PC-9 (cell line): ENCODE measurements at regions not wholly inside any gene's neighbourhood (a gene's known extent, or its start where the extent isn't known, plus 50 kb on each side); places are given as distances from the start of the nearest gene placed in this dataset.

Source experiments
- BruUV-seq: library from RNA; stranded (reverse); fragments of 400-500 nt; replicated peaks from 2 replicates; lab custom pipeline; 2021; lab: Mats Ljungman, UMichigan
- CTCF ChIA-PET: fragments of 300-600 bp; sonication (Branson Sonifier 250); formaldehyde crosslinking; loops from one replicate; lab custom pipeline; 2022; ENCODE audit warnings: antibody characterized with exemption; lab: Charles Lee
- POLR2A ChIA-PET: fragments of 300-600 bp; sonication (Branson Sonifier 250); formaldehyde crosslinking; loops from one replicate; lab custom pipeline; 2022; ENCODE audit warnings: antibody characterized with exemption; ENCODE audit not compliant: unreplicated experiment; lab: Charles Lee
- DNase-seq, 2 experiments: peaks; one replicate each; pipeline versions ENCODE4 v3.0.0 to v3.0.0-alpha.2; 2015 to 2022; ENCODE audit warnings: mixed read lengths in 1 of 2
- H2AFZ ChIP-seq: fragments of 200-600 bp; sonication (generic); 2 replicates; pipeline ENCODE4 v1.8.1; 2017; ENCODE audit warnings: antibody characterized with exemption
- H3F3A ChIP-seq: fragments of 200-600 bp; sonication (generic); 2 replicates; pipeline ENCODE4 v1.8.1; 2017; ENCODE audit warnings: antibody characterized with exemption, mild to moderate bottlenecking, low read depth; ENCODE audit not compliant: insufficient read depth
- H3K27ac ChIP-seq: fragments of 200-600 bp; sonication (generic); 2 replicates; pipeline ENCODE4 v1.6.1; 2016; ENCODE audit warnings: mixed run types
- H3K27me3 ChIP-seq: fragments of 200-600 bp; sonication (generic); 2 replicates; pipeline ENCODE4 v1.6.1; 2016; ENCODE audit warnings: low read depth, mixed run types; ENCODE audit not compliant: insufficient read depth
- H3K36me3 ChIP-seq: fragments of 200-600 bp; sonication (generic); 2 replicates; pipeline ENCODE4 v1.6.1; 2016; ENCODE audit warnings: low read depth, mixed run types
- H3K4me1 ChIP-seq: fragments of 200-600 bp; sonication (generic); replicated peaks from 2 replicates; pipeline ENCODE4 v1.6.1; 2016; ENCODE audit warnings: mixed run types; ENCODE audit not compliant: insufficient read depth
- H3K4me2 ChIP-seq: fragments of 200-600 bp; sonication (generic); 2 replicates; pipeline ENCODE4 v1.6.1; 2017; ENCODE audit warnings: mixed run types
- H3K4me3 ChIP-seq: fragments of 200-600 bp; sonication (generic); 2 replicates; pipeline ENCODE4 v1.6.1; 2016; ENCODE audit warnings: mixed run types
- H3K79me2 ChIP-seq: fragments of 200-600 bp; sonication (generic); 2 replicates; pipeline ENCODE4 v1.6.1; 2017; ENCODE audit warnings: low read depth, mixed run types
- H3K9me2 ChIP-seq: fragments of 200-600 bp; sonication (generic); 2 replicates; pipeline ENCODE4 v1.8.1; 2017; ENCODE audit warnings: mild to moderate bottlenecking; ENCODE audit not compliant: insufficient read depth
- H3K9me3 ChIP-seq: fragments of 200-600 bp; sonication (generic); 2 replicates; pipeline ENCODE4 v1.8.1; 2016; ENCODE audit warnings: low read depth; ENCODE audit not compliant: insufficient read depth
- H4K20me1 ChIP-seq: fragments of 200-600 bp; sonication (generic); 2 replicates; pipeline ENCODE4 v1.8.1; 2017; ENCODE audit not compliant: insufficient read depth
- CTCF ChIP-seq: fragments of 200-600 bp; sonication (generic); conservative IDR thresholded peaks from 2 replicates; pipeline ENCODE4 v1.6.1; 2017; ENCODE audit warnings: mixed run types, antibody characterized with exemption, mild to moderate bottlenecking, moderate library complexity
- EZH2 ChIP-seq: fragments of 200-600 bp; sonication (generic); IDR thresholded peaks from 2 replicates; pipeline ENCODE4 v1.8.0; 2017; ENCODE audit warnings: antibody characterized with exemption, low read depth
- intact Hi-C: fragments of 100-400 bp; cut with micrococcal nuclease; formaldehyde crosslinking; loops from one replicate; pipeline ENCODE4 v1.10.0; 2022; ENCODE audit not compliant: unreplicated experiment

- Histone ChIP-seq H3K4me3 (no peak overlapping the region), H3K27ac (no peak overlapping the region), H3F3A (no peaks in the 10 kb centered on the region), H4K20me1 (no peaks in the 10 kb centered on the region), H2AFZ (no peak overlapping the region), H3K27me3 (no peaks in the 10 kb centered on the region), H3K4me1 (no peaks in the 10 kb centered on the region), H3K9me3 (no peaks in the 10 kb centered on the region), H3K4me2 (no peak overlapping the region), H3K36me3 (no peaks in the 10 kb centered on the region), H3K9me2 (no peaks in the 10 kb centered on the region; the same call in 1 of the 2 replicates), H3K79me2 (no peaks in the 10 kb centered on the region)
- intact Hi-C loops = no loop called here
- no TSS peak for BruUV-seq
- no peak for DNase-seq
- CTCF ChIA-PET = no interaction called here
- TF ChIP-seq CTCF (no peak), EZH2 (no peak)
- POLR2A ChIA-PET = no interaction called here
Measured at GRCh38 chr13:83702021-83702420, 180.3 kb downstream of the SLITRK1 start.

- intact Hi-C loops = no loop called here
Measured at GRCh38 chr13:83692800-83693199, 189.5 kb downstream of the SLITRK1 start.

GRCh38 chr13:83691966-83692365, 190.3 kb downstream of the SLITRK1 start:
- no peaks in the 10 kb centered on the region for H3K9me3 ChIP-seq
- intact Hi-C loops = no loop called here
- no TSS peak for BruUV-seq
- no peaks in the 10 kb centered on the region for H4K20me1 ChIP-seq
- no peaks in the 10 kb centered on the region for H3K36me3 ChIP-seq
- TF ChIP-seq CTCF (no peak), EZH2 (no peak)
- H3K4me2 ChIP-seq = no peak overlapping the region
- no peaks in the 10 kb centered on the region for H3K27me3 ChIP-seq
- no peak overlapping the region for H3K27ac ChIP-seq
- no peak overlapping the region for H2AFZ ChIP-seq
- ChIA-PET POLR2A (no interaction called here), CTCF (no interaction called here)
- no peak for DNase-seq
- H3K9me2 ChIP-seq = no peaks in the 10 kb centered on the region
- H3F3A ChIP-seq = no peaks in the 10 kb centered on the region
- no peaks in the 10 kb centered on the region for H3K79me2 ChIP-seq
- H3K4me1 ChIP-seq = no peaks in the 10 kb centered on the region
- H3K4me3 ChIP-seq = no peak overlapping the region

More at GRCh38 chr13:83692800-83693199, 189.5 kb downstream of the SLITRK1 start:
- TF ChIP-seq CTCF = no peak
- no peak for TF ChIP-seq EZH2
- no peak for DNase-seq
- Histone ChIP-seq H3K79me2 (no peaks in the 10 kb centered on the region), H2AFZ (no peak overlapping the region), H3K4me1 (no peaks in the 10 kb centered on the region), H3K4me3 (no peak overlapping the region), H4K20me1 (no peaks in the 10 kb centered on the region), H3K4me2 (no peak overlapping the region), H3K27ac (no peak overlapping the region), H3K36me3 (no peaks in the 10 kb centered on the region), H3F3A (no peaks in the 10 kb centered on the region), H3K27me3 (no peaks in the 10 kb centered on the region), H3K9me2 (no peaks in the 10 kb centered on the region), H3K9me3 (no peaks in the 10 kb centered on the region)
- CTCF ChIA-PET = no interaction called here
- no TSS peak for BruUV-seq
- POLR2A ChIA-PET = no interaction called here
